ENCODE measurements at regions not wholly inside any gene's neighbourhood (a gene's known extent, or its start where the extent isn't known, plus 50 kb on each side); places are given as distances from the start of the nearest gene placed in this dataset.

GRCh38 chr12:9351136-9351535 is 142.9 kb upstream of the PZP start:
- Histone ChIP-seq H3K27ac (replicated peaks) (peak overlapping the region; percentile 64), H3K4me3 (replicated peaks; ENCODE audit: insufficient read depth, low read length) (no peak overlapping the region), H3K27me3 (ENCODE audit: insufficient read depth, poor library complexity, severe bottlenecking) (no peaks in the 10 kb centered on the region)
- DNase-seq (ENCODE audit: low read depth in 1 of 2, low spot score in 1 of 2) = no peak
- TF ChIP-seq CTCF (IDR thresholded peaks at IDR 0.05; ENCODE audit: insufficient read depth, low read length) = no peak
- TF ChIP-seq POLR2AphosphoS5 (IDR thresholded peaks at IDR 0.05; ENCODE audit: low read depth) = no peak
- TF ChIP-seq REST (IDR thresholded peaks at IDR 0.05; ENCODE audit: insufficient replicate concordance, low read depth) = no peak
- TF ChIP-seq GABPA (IDR thresholded peaks at IDR 0.05; ENCODE audit: low read depth) = no peak
- TF ChIP-seq SPI1 (IDR thresholded peaks at IDR 0.05; ENCODE audit: borderline replicate concordance, low read depth) = no peak

GRCh38 chr12:9349888-9350885 is 142.0 kb upstream of the PZP start:
- H3K4me3 ChIP-seq (replicated peaks; ENCODE audit: insufficient read depth, low read length) = no peak overlapping the region
- TF ChIP-seq POLR2AphosphoS5 (IDR thresholded peaks at IDR 0.05; ENCODE audit: low read depth) = no peak
- TF ChIP-seq REST (IDR thresholded peaks at IDR 0.05; ENCODE audit: insufficient replicate concordance, low read depth) = no peak
- no peak for TF ChIP-seq GABPA (IDR thresholded peaks at IDR 0.05; ENCODE audit: low read depth)
- TF ChIP-seq SPI1 (IDR thresholded peaks at IDR 0.05; ENCODE audit: borderline replicate concordance, low read depth) = no peak
- no peak for TF ChIP-seq CTCF (IDR thresholded peaks at IDR 0.05; ENCODE audit: insufficient read depth, low read length)
- peak overlapping the region; percentile 64 for H3K27ac ChIP-seq (replicated peaks)
- peak in 1 of 2 experiments; percentile 39 for DNase-seq (ENCODE audit: low read depth in 1 of 2, low spot score in 1 of 2)
- no peaks in the 10 kb centered on the region for H3K27me3 ChIP-seq (ENCODE audit: insufficient read depth, poor library complexity, severe bottlenecking)

GRCh38 chr12:9348906-9349518 is 140.8 kb upstream of the PZP start:
- no peak for DNase-seq (ENCODE audit: low read depth in 1 of 2, low spot score in 1 of 2)

More at GRCh38 chr12:9348906-9349518, 140.8 kb upstream of the PZP start:
- Histone ChIP-seq H3K27ac (replicated peaks) (peak overlapping the region; percentile 96), H3K4me3 (replicated peaks; ENCODE audit: insufficient read depth, low read length) (no peak overlapping the region), H3K27me3 (ENCODE audit: insufficient read depth, poor library complexity, severe bottlenecking) (no peaks in the 10 kb centered on the region)
- TF ChIP-seq GABPA (IDR thresholded peaks at IDR 0.05; ENCODE audit: low read depth) (no peak), REST (IDR thresholded peaks at IDR 0.05; ENCODE audit: insufficient replicate concordance, low read depth) (no peak), POLR2AphosphoS5 (IDR thresholded peaks at IDR 0.05; ENCODE audit: low read depth) (no peak), CTCF (IDR thresholded peaks at IDR 0.05; ENCODE audit: insufficient read depth, low read length) (no peak), SPI1 (IDR thresholded peaks at IDR 0.05; ENCODE audit: borderline replicate concordance, low read depth) (no peak)

Data from HL-60 (cell line).